ENCODE measurements at regions not wholly inside any gene's neighbourhood (a gene's known extent, or its start where the extent isn't known, plus 50 kb on each side); places are given as distances from the start of the nearest gene placed in this dataset.

DNA sequence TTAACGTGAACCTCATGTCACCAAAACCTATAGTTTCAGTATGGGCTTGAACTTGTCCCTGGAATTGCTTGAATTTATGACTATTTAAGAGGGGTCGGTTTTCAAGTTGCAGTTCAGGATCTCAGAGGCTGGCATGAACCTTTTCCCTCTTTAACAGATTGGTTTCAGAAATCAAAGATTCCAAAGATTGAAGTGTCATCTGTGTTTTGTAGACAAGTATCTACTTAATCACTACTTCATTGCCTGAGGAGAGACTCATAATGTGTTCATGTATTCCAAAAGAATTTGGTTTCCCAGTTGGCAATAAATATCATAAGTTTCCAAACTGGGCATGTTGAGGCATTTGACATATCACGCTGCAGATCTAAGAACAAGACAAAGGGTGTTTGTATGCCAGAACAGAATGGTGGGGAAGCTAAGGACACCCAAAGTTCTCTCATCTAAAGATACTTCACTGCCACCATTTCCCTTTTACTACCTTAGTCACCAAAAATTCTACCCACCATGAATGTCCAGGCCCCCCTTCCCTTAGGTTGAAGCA, 199.5 kb downstream of the NUAK1 start:
- no peak for TF ChIP-seq POLR2A (IDR thresholded peaks at IDR 0.05; ENCODE audit: low read length)
- no peak for TF ChIP-seq GATA1 (IDR thresholded peaks at IDR 0.05; ENCODE audit: low read depth, low read length)

Measured in erythroblast (primary cell).